ENCODE measurements at regions not wholly inside any gene's neighbourhood (a gene's known extent, or its start where the extent isn't known, plus 50 kb on each side); places are given as distances from the start of the nearest gene placed in this dataset.

DNA sequence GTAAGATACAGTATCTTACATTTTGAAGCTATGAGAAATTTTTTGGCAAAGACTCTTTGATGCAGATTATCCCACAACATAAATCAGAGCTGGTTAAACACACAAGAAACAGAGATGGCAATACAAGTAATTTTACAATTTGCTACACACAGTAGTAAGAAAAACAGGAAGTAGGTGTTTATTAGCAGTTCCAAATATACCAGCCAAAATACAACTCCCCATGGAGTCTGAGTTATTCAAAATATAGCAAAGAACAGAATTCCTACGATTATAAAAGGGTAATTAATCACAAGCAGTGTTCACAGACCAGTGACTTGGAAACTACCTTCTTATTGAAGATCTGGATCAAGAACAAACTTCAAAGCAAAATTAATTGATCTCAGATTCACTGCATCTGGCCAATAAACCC, 83.9 kb downstream of the BMP4 start:
- Mint-ChIP-seq H3K4me1 (no peaks in the 10 kb centered on the region), H3K27ac (no peak overlapping the region), H3K4me3 (no peak overlapping the region), H3K27me3 (ENCODE audit: low read depth in 3 of 3) (peaks cover 0 to 2% (median 0%) of the 10 kb centered on the region in 3 donors), H3K9me3 (peaks cover 0 to 17% (median 5%) of the 10 kb centered on the region in 7 donors), H3K36me3 (no peaks in the 10 kb centered on the region)
- Histone ChIP-seq H2AFZ (ENCODE audit: insufficient read depth, low read depth, low read length, poor library complexity, severe bottlenecking) (no peak overlapping the region), H3K4me1 (ENCODE audit: control insufficient read depth in 1 of 2, insufficient read depth in 2 of 2, low read length in 2 of 2) (no peaks in the 10 kb centered on the region), H3K27me3 (ENCODE audit: control insufficient read depth in 2 of 2, insufficient read depth in 2 of 2, low read length in 2 of 2) (no peaks in the 10 kb centered on the region), H3K36me3 (replicated peaks in 1 of 2; ENCODE audit: control insufficient read depth in 1 of 2, insufficient read depth in 2 of 2, low read length in 2 of 2) (no peaks in the 10 kb centered on the region), H3K79me2 (ENCODE audit: insufficient read depth, low read length) (no peaks in the 10 kb centered on the region), H3K4me2 (replicated peaks; ENCODE audit: extremely low read depth, low read length, poor library complexity, severe bottlenecking) (no peak overlapping the region), H3K4me3 (replicated peaks in 1 of 3; ENCODE audit: low read depth in 2 of 3, low read length in 3 of 3) (no peak overlapping the region), H3K9ac (ENCODE audit: insufficient read depth, low read length, poor library complexity, severe bottlenecking) (no peak overlapping the region), H4K20me1 (ENCODE audit: insufficient read depth, low read length) (no peaks in the 10 kb centered on the region), H3K27ac (ENCODE audit: low read depth in 1 of 2, low read length in 2 of 2) (no peak overlapping the region), H3K9me3 (replicated peaks in 1 of 2; ENCODE audit: control insufficient read depth in 1 of 2, insufficient read depth in 1 of 2, low read length in 2 of 2) (no peaks in the 10 kb centered on the region)
- WGBS (ENCODE audit: insufficient coverage): no CpG with 5 or more reads among the region's 1 CpG
- TF ChIP-seq, protein P1, sequence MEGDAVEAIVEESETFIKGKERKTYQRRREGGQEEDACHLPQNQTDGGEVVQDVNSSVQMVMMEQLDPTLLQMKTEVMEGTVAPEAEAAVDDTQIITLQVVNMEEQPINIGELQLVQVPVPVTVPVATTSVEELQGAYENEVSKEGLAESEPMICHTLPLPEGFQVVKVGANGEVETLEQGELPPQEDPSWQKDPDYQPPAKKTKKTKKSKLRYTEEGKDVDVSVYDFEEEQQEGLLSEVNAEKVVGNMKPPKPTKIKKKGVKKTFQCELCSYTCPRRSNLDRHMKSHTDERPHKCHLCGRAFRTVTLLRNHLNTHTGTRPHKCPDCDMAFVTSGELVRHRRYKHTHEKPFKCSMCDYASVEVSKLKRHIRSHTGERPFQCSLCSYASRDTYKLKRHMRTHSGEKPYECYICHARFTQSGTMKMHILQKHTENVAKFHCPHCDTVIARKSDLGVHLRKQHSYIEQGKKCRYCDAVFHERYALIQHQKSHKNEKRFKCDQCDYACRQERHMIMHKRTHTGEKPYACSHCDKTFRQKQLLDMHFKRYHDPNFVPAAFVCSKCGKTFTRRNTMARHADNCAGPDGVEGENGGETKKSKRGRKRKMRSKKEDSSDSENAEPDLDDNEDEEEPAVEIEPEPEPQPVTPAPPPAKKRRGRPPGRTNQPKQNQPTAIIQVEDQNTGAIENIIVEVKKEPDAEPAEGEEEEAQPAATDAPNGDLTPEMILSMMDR (IDR thresholded peaks at IDR 0.05): no peak
- DNase-seq: no peak
- intact Hi-C loops (cut with micrococcal nuclease): no loop called here

DNA sequence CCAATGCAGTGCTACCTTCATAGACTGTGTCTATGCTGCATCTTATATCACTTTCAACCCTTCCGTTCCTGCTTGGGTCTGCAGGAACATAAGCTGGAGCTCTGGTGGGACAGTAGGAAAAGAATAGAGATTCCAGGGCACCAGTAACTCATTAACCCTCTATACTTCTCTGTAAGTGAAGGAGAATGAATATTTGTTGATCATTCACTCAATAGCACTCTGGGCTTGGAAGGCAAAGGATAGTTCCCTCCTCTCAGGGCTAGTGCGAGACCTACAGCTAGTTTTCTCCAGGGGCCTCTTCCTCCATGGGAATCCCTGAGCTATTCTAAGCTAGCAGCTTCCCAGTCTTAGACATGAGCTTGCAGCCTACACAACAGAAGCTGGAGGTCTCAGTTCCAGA, 84.7 kb downstream of the BMP4 start:
- WGBS (ENCODE audit: insufficient coverage): no CpG with 5 or more reads among the region's 2 CpGs
- no peak overlapping the region for H3K27ac ChIP-seq (ENCODE audit: low read depth in 1 of 2, low read length in 2 of 2)
- Mint-ChIP-seq H3K27ac (no peak overlapping the region), H3K9me3 (peaks cover 0 to 16% (median 3%) of the 10 kb centered on the region in 7 donors), H3K36me3 (no peaks in the 10 kb centered on the region), H3K27me3 (ENCODE audit: low read depth in 3 of 3) (peaks cover 0 to 2% (median 0%) of the 10 kb centered on the region in 3 donors), H3K4me3 (no peak overlapping the region), H3K4me1 (no peaks in the 10 kb centered on the region)
- H3K36me3 ChIP-seq (replicated peaks in 1 of 2; ENCODE audit: control insufficient read depth in 1 of 2, insufficient read depth in 2 of 2, low read length in 2 of 2): no peaks in the 10 kb centered on the region
- H3K4me1 ChIP-seq (ENCODE audit: control insufficient read depth in 1 of 2, insufficient read depth in 2 of 2, low read length in 2 of 2): no peaks in the 10 kb centered on the region
- no peaks in the 10 kb centered on the region for H3K79me2 ChIP-seq (ENCODE audit: insufficient read depth, low read length)
- no peaks in the 10 kb centered on the region for H4K20me1 ChIP-seq (ENCODE audit: insufficient read depth, low read length)
- no peak overlapping the region for H3K4me2 ChIP-seq (replicated peaks; ENCODE audit: extremely low read depth, low read length, poor library complexity, severe bottlenecking)
- DNase-seq: no peak
- no peak overlapping the region for H3K4me3 ChIP-seq (replicated peaks in 1 of 3; ENCODE audit: low read depth in 2 of 3, low read length in 3 of 3)
- intact Hi-C loops (cut with micrococcal nuclease): no loop called here
- no peak overlapping the region for H2AFZ ChIP-seq (ENCODE audit: insufficient read depth, low read depth, low read length, poor library complexity, severe bottlenecking)
- no peak overlapping the region for H3K9ac ChIP-seq (ENCODE audit: insufficient read depth, low read length, poor library complexity, severe bottlenecking)
- TF ChIP-seq, protein P1 (IDR thresholded peaks at IDR 0.05): no peak
- no peaks in the 10 kb centered on the region for H3K27me3 ChIP-seq (ENCODE audit: control insufficient read depth in 2 of 2, insufficient read depth in 2 of 2, low read length in 2 of 2)
- H3K9me3 ChIP-seq (replicated peaks in 1 of 2; ENCODE audit: control insufficient read depth in 1 of 2, insufficient read depth in 1 of 2, low read length in 2 of 2): no peaks in the 10 kb centered on the region

Data from CD14-positive monocyte (primary cell).